ENCODE measurements at regions not wholly inside any gene's neighbourhood (a gene's known extent, or its start where the extent isn't known, plus 50 kb on each side); places are given as distances from the start of the nearest gene placed in this dataset.

GRCh38 chr3:178274711-178275110 is 261.5 kb upstream of the KCNMB2 start:
- intact Hi-C loops (cut with micrococcal nuclease): no loop called here
- peaks cover 5 to 6% (median 5%) of the 10 kb centered on the region in 3 donors for H3K9me3 ChIP-seq (ENCODE audit: control extremely low read depth in 1 of 3, control insufficient read depth in 2 of 3, insufficient read depth in 1 of 3, low read length in 2 of 3)
- H3K4me2 ChIP-seq (replicated peaks; ENCODE audit: low read depth, low read length, poor library complexity, severe bottlenecking): no peak overlapping the region
- H4K20me1 ChIP-seq (ENCODE audit: control insufficient read depth, insufficient read depth, low read length, poor library complexity, severe bottlenecking): no peaks in the 10 kb centered on the region
- H3K4me1 ChIP-seq (ENCODE audit: control insufficient read depth in 2 of 2, insufficient read depth in 2 of 2, low read length in 2 of 2): no peaks in the 10 kb centered on the region
- DNase-seq (no peak), ATAC-seq (ENCODE audit: low read depth) (no peak)
- WGBS (ENCODE audit: insufficient coverage): no CpG with 5 or more reads among the region's 4 CpGs
- H2AFZ ChIP-seq (ENCODE audit: insufficient read depth, low read depth, low read length, poor library complexity, severe bottlenecking): no peak overlapping the region
- ChIA-PET CTCF (no interaction called here), POLR2A (no interaction called here)
- H3K4me3 ChIP-seq (ENCODE audit: control extremely low read depth in 1 of 5, extremely low read depth in 1 of 5, insufficient read depth in 1 of 5, low read depth in 2 of 5, low read length in 4 of 5): no peak overlapping the region
- Mint-ChIP-seq H3K27me3 (no peaks in the 10 kb centered on the region), H3K27ac (no peak overlapping the region), H3K4me1 (no peaks in the 10 kb centered on the region), H3K4me3 (no peak overlapping the region), H3K9me3 (ENCODE audit: insufficient read depth) (peaks cover 8% of the 10 kb centered on the region)
- no peaks in the 10 kb centered on the region for H3K79me2 ChIP-seq (ENCODE audit: control insufficient read depth, insufficient read depth, low read length)
- no peak overlapping the region for H3K9ac ChIP-seq (ENCODE audit: low read length)
- TF ChIP-seq EZH2 (IDR thresholded peaks at IDR 0.05; ENCODE audit: borderline replicate concordance, insufficient read depth, low read depth, low read length, poor library complexity, severe bottlenecking): no peak
- TF ChIP-seq CTCF (IDR thresholded peaks at IDR 0.05): no peak
- H3K27me3 ChIP-seq (replicated peaks in 1 of 4; ENCODE audit: control extremely low read depth in 1 of 4, control insufficient read depth in 3 of 4, insufficient read depth in 4 of 4, low read length in 3 of 4): no peaks in the 10 kb centered on the region
- no peak overlapping the region for H3K27ac ChIP-seq (ENCODE audit: low read length in 2 of 2)
- no peaks in the 10 kb centered on the region for H3K36me3 ChIP-seq (replicated peaks in 1 of 2; ENCODE audit: control extremely low read depth in 1 of 2, control insufficient read depth in 1 of 2, extremely low read depth in 1 of 2, insufficient read depth in 2 of 2, low read length in 1 of 2)

GRCh38 chr3:178275311-178275710 is 260.9 kb upstream of the KCNMB2 start:
- intact Hi-C loops (cut with micrococcal nuclease): no loop called here
- Histone ChIP-seq H3K4me3 (ENCODE audit: control extremely low read depth in 1 of 5, extremely low read depth in 1 of 5, insufficient read depth in 1 of 5, low read depth in 2 of 5, low read length in 4 of 5) (no peak overlapping the region), H2AFZ (ENCODE audit: insufficient read depth, low read depth, low read length, poor library complexity, severe bottlenecking) (no peak overlapping the region), H3K36me3 (replicated peaks in 1 of 2; ENCODE audit: control extremely low read depth in 1 of 2, control insufficient read depth in 1 of 2, extremely low read depth in 1 of 2, insufficient read depth in 2 of 2, low read length in 1 of 2) (no peaks in the 10 kb centered on the region), H3K27me3 (replicated peaks in 1 of 4; ENCODE audit: control extremely low read depth in 1 of 4, control insufficient read depth in 3 of 4, insufficient read depth in 4 of 4, low read length in 3 of 4) (no peaks in the 10 kb centered on the region), H3K27ac (ENCODE audit: low read length in 2 of 2) (no peak overlapping the region), H3K4me1 (ENCODE audit: control insufficient read depth in 2 of 2, insufficient read depth in 2 of 2, low read length in 2 of 2) (no peaks in the 10 kb centered on the region), H3K79me2 (ENCODE audit: control insufficient read depth, insufficient read depth, low read length) (no peaks in the 10 kb centered on the region), H3K9ac (ENCODE audit: low read length) (no peak overlapping the region), H4K20me1 (ENCODE audit: control insufficient read depth, insufficient read depth, low read length, poor library complexity, severe bottlenecking) (no peaks in the 10 kb centered on the region), H3K4me2 (replicated peaks; ENCODE audit: low read depth, low read length, poor library complexity, severe bottlenecking) (no peak overlapping the region), H3K9me3 (ENCODE audit: control extremely low read depth in 1 of 3, control insufficient read depth in 2 of 3, insufficient read depth in 1 of 3, low read length in 2 of 3) (peaks cover 5 to 11% (median 5%) of the 10 kb centered on the region in 3 donors)
- ChIA-PET CTCF (no interaction called here), POLR2A (no interaction called here)
- no peak overlapping the region for H3K27ac Mint-ChIP-seq
- ATAC-seq (ENCODE audit: low read depth): no peak
- DNase-seq: no peak
- H3K4me3 Mint-ChIP-seq: no peak overlapping the region
- H3K9me3 Mint-ChIP-seq (ENCODE audit: insufficient read depth): peaks cover 8% of the 10 kb centered on the region
- no peaks in the 10 kb centered on the region for H3K4me1 Mint-ChIP-seq
- H3K27me3 Mint-ChIP-seq: no peaks in the 10 kb centered on the region
- TF ChIP-seq CTCF (IDR thresholded peaks at IDR 0.05) (no peak), EZH2 (IDR thresholded peaks at IDR 0.05; ENCODE audit: borderline replicate concordance, insufficient read depth, low read depth, low read length, poor library complexity, severe bottlenecking) (no peak)
